ENCODE measurements at regions not wholly inside any gene's neighbourhood (a gene's known extent, or its start where the extent isn't known, plus 50 kb on each side); places are given as distances from the start of the nearest gene placed in this dataset.

- TF ChIP-seq, protein P1, sequence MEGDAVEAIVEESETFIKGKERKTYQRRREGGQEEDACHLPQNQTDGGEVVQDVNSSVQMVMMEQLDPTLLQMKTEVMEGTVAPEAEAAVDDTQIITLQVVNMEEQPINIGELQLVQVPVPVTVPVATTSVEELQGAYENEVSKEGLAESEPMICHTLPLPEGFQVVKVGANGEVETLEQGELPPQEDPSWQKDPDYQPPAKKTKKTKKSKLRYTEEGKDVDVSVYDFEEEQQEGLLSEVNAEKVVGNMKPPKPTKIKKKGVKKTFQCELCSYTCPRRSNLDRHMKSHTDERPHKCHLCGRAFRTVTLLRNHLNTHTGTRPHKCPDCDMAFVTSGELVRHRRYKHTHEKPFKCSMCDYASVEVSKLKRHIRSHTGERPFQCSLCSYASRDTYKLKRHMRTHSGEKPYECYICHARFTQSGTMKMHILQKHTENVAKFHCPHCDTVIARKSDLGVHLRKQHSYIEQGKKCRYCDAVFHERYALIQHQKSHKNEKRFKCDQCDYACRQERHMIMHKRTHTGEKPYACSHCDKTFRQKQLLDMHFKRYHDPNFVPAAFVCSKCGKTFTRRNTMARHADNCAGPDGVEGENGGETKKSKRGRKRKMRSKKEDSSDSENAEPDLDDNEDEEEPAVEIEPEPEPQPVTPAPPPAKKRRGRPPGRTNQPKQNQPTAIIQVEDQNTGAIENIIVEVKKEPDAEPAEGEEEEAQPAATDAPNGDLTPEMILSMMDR (IDR thresholded peaks at IDR 0.05), result no peak
- TF ChIP-seq POLR2AphosphoS5 (IDR thresholded peaks at IDR 0.05), result no peak
- TF ChIP-seq POLR2A (IDR thresholded peaks at IDR 0.05), result no peak
Observed at GRCh38 chr7:153430931-153431330, 621.3 kb upstream of the DPP6 start.
